ENCODE measurements at regions not wholly inside any gene's neighbourhood (a gene's known extent, or its start where the extent isn't known, plus 50 kb on each side); places are given as distances from the start of the nearest gene placed in this dataset.

GRCh38 chr20:58590679-58591473 lies 60.2 kb upstream of the STX16 start:
- no peak for TF ChIP-seq POLR2A (IDR thresholded peaks at IDR 0.05)
- no peak for TF ChIP-seq CTCF (IDR thresholded peaks at IDR 0.05)

Measured in thyroid gland (tissue), 4 donors.